ENCODE measurements at regions not wholly inside any gene's neighbourhood (a gene's known extent, or its start where the extent isn't known, plus 50 kb on each side); places are given as distances from the start of the nearest gene placed in this dataset.

GRCh38 chr14:100442036-100442435 is 118.9 kb downstream of the SLC25A47 start:
- Histone ChIP-seq H3K9me3 (replicated peaks; ENCODE audit: control insufficient read depth, insufficient read depth, low read depth, low read length) (no peaks in the 10 kb centered on the region), H3K36me3 (ENCODE audit: control insufficient read depth, insufficient read depth, low read length) (no peaks in the 10 kb centered on the region), H3K9ac (ENCODE audit: insufficient read depth in 1 of 2, low read depth in 2 of 2, low read length in 2 of 2) (peak overlapping the region in 1 of 2 experiments; percentile 1; a peak in 1 of 4 replicates), H3K79me2 (ENCODE audit: control insufficient read depth, insufficient read depth, low read length) (no peaks in the 10 kb centered on the region), H3K4me3 (no peak overlapping the region), H3K27ac (ENCODE audit: extremely low read depth, low read depth, low read length) (no peak overlapping the region; the same call in 2 of the 3 replicates), H3K4me2 (ENCODE audit: insufficient read depth, low read length) (no peak overlapping the region), H2AFZ (ENCODE audit: low read depth, low read length) (no peak overlapping the region), H4K20me1 (replicated peaks; ENCODE audit: control insufficient read depth, insufficient read depth, low read length) (no peaks in the 10 kb centered on the region), H3K9me1 (ENCODE audit: control insufficient read depth, insufficient read depth, low read length) (no peaks in the 10 kb centered on the region), H3K27me3 (ENCODE audit: control insufficient read depth in 2 of 2, insufficient read depth in 2 of 2, low read length in 2 of 2) (no peaks in the 10 kb centered on the region), H3K4me1 (replicated peaks in 1 of 2; ENCODE audit: control insufficient read depth in 2 of 2, insufficient read depth in 2 of 2, low read length in 2 of 2) (peaks cover 29 to 40% of the 10 kb centered on the region in 2 experiments)
- no TSS peak for BruUV-seq (replicated peaks)
- ChIA-PET CTCF (ENCODE audit: low intra/inter-chr PET ratio) (no interaction called here), POLR2A (interaction anchor here (1.0 kb wide), 1 partner anchor 19 kb away, joined by 3 read pairs; no protein-coding TSS in a partner anchor)
- TF ChIP-seq ZBTB17 (CRISPR knock-in tag; IDR thresholded peaks at IDR 0.05): no peak
- no peak for TF ChIP-seq HEY1 (CRISPR knock-in tag; IDR thresholded peaks at IDR 0.05; ENCODE audit: borderline replicate concordance)
- no peak for TF ChIP-seq COPS2 (conservative IDR thresholded peaks at IDR 0.05)
- no peak for TF ChIP-seq FOSL1 (tag; conservative IDR thresholded peaks at IDR 0.05)
- no peak for TF ChIP-seq ZFP1 (CRISPR knock-in tag; IDR thresholded peaks at IDR 0.05)
- TF ChIP-seq NFIX (CRISPR knock-in tag; IDR thresholded peaks at IDR 0.05; ENCODE audit: low read depth): no peak
- in situ Hi-C loops (cut with MboI): no loop called here
- ATAC-seq: no peak
- no peak for FAIRE-seq
- intact Hi-C loops (cut with micrococcal nuclease): loop anchor here (10.0 kb wide), 1 partner anchor 57 kb away; no protein-coding TSS in a partner anchor
- no peak for DNase-seq (ENCODE audit: extremely low read depth in 1 of 4, low spot score in 3 of 4)
